ENCODE measurements at regions not wholly inside any gene's neighbourhood (a gene's known extent, or its start where the extent isn't known, plus 50 kb on each side); places are given as distances from the start of the nearest gene placed in this dataset.

GRCh38 chr9:86822006-86822801 lies 125.1 kb downstream of the GAS1 start:
- TF ChIP-seq CTCF (IDR thresholded peaks at IDR 0.05; ENCODE audit: insufficient read depth, low read depth, low read length) (no peak), EZH2 (IDR thresholded peaks at IDR 0.05; ENCODE audit: insufficient read depth, low read length) (no peak)

Data from astrocyte (in vitro differentiated cells and primary cell).